ENCODE measurements at regions not wholly inside any gene's neighbourhood (a gene's known extent, or its start where the extent isn't known, plus 50 kb on each side); places are given as distances from the start of the nearest gene placed in this dataset.

- no peak for DNase-seq
- peaks cover 0 to 18% (median 0%) of the 10 kb centered on the region in 4 donors for H3K4me1 ChIP-seq
- no peaks in the 10 kb centered on the region for H3K36me3 ChIP-seq
- H3K27me3 ChIP-seq, result peaks cover 0 to 12% (median 3%) of the 10 kb centered on the region in 3 donors
- TF ChIP-seq CTCF (IDR thresholded peaks at IDR 0.05), result no peak
- TF ChIP-seq EP300 (IDR thresholded peaks at IDR 0.05), result no peak
- TF ChIP-seq POLR2A (IDR thresholded peaks at IDR 0.05), result no peak
- TF ChIP-seq POLR2AphosphoS5 (IDR thresholded peaks at IDR 0.05), result no peak
- 41 to 56% (median 46%) methylated on average over 4 of the region's 4 CpGs for WGBS, 5 donors
- intact Hi-C loops (cut with DNase I; ENCODE audit: low total_unique reads), result no loop called here
- H3K9me3 ChIP-seq, result peaks cover 0 to 10% (median 4%) of the 10 kb centered on the region in 4 donors
- peak overlapping the region in 1 of 5 donors; percentile 27 for H3K27ac ChIP-seq
- H3K4me3 ChIP-seq, result no peak overlapping the region
Observed at GRCh38 chr9:97747201-97747965, 50.2 kb upstream of the XPA start.

- Histone ChIP-seq H3K4me3 (no peak overlapping the region), H3K27ac (no peak overlapping the region), H3K27me3 (peaks cover 0 to 12% (median 0%) of the 10 kb centered on the region in 3 donors), H3K9me3 (peaks cover 0 to 2% (median 0%) of the 10 kb centered on the region in 4 donors), H3K4me1 (peaks cover 0 to 18% (median 0%) of the 10 kb centered on the region in 4 donors), H3K36me3 (no peaks in the 10 kb centered on the region)
- no peak for TF ChIP-seq CTCF (IDR thresholded peaks at IDR 0.05)
- no peak for TF ChIP-seq EP300 (IDR thresholded peaks at IDR 0.05)
- no peak for TF ChIP-seq POLR2A (IDR thresholded peaks at IDR 0.05)
- no peak for TF ChIP-seq POLR2AphosphoS5 (IDR thresholded peaks at IDR 0.05)
- intact Hi-C loops (cut with DNase I; ENCODE audit: low total_unique reads), result no loop called here
- WGBS, 5 donors, result 10 to 69% (median 44%) methylated on average over 1 of the region's 1 CpG
- no peak for DNase-seq
Observed at GRCh38 chr9:97748525-97748924, 51.4 kb upstream of the XPA start.

- DNase-seq, result no peak
- TF ChIP-seq POLR2AphosphoS5 (IDR thresholded peaks at IDR 0.05) (no peak), EP300 (IDR thresholded peaks at IDR 0.05) (no peak), CTCF (IDR thresholded peaks at IDR 0.05) (no peak)
- no peaks in the 10 kb centered on the region for H3K9me3 ChIP-seq
- intact Hi-C loops (cut with DNase I; ENCODE audit: low total_unique reads), result no loop called here
- H3K27ac ChIP-seq, result no peak overlapping the region
- H3K4me3 ChIP-seq, result no peak overlapping the region
- peaks cover 0 to 10% (median 0%) of the 10 kb centered on the region in 3 donors for H3K27me3 ChIP-seq
- 73 to 82% (median 80%) methylated on average over 3 of the region's 3 CpGs for WGBS, 5 donors
- peaks cover 0 to 18% (median 0%) of the 10 kb centered on the region in 4 donors for H3K4me1 ChIP-seq
- H3K36me3 ChIP-seq, result no peaks in the 10 kb centered on the region
Observed at GRCh38 chr9:97749928-97750327, 52.8 kb upstream of the XPA start.

GRCh38 chr9:97751531-97751930, 54.4 kb upstream of the XPA start:
- no peaks in the 10 kb centered on the region for H3K27me3 ChIP-seq

More at GRCh38 chr9:97751531-97751930, 54.4 kb upstream of the XPA start:
- H3K9me3 ChIP-seq, result no peaks in the 10 kb centered on the region
- H3K4me1 ChIP-seq, result peaks cover 0 to 14% (median 0%) of the 10 kb centered on the region in 4 donors
- intact Hi-C loops (cut with DNase I; ENCODE audit: low total_unique reads), result no loop called here
- peak in 1 of 2 donors; percentile 19 for DNase-seq
- TF ChIP-seq CTCF (IDR thresholded peaks at IDR 0.05) (no peak), POLR2AphosphoS5 (IDR thresholded peaks at IDR 0.05) (no peak), POLR2A (IDR thresholded peaks at IDR 0.05) (no peak), EP300 (IDR thresholded peaks at IDR 0.05) (no peak)
- no peak overlapping the region for H3K4me3 ChIP-seq
- H3K36me3 ChIP-seq, result no peaks in the 10 kb centered on the region
- no peak overlapping the region for H3K27ac ChIP-seq

Data from stomach (tissue), 8 donors.